ENCODE measurements at regions not wholly inside any gene's neighbourhood (a gene's known extent, or its start where the extent isn't known, plus 50 kb on each side); places are given as distances from the start of the nearest gene placed in this dataset.
"Not testable (repeated sequence)": the region's sequence is repeated elsewhere in the genome, so short reads cannot be mapped to it uniquely, and the experiment has no call there.

DNA sequence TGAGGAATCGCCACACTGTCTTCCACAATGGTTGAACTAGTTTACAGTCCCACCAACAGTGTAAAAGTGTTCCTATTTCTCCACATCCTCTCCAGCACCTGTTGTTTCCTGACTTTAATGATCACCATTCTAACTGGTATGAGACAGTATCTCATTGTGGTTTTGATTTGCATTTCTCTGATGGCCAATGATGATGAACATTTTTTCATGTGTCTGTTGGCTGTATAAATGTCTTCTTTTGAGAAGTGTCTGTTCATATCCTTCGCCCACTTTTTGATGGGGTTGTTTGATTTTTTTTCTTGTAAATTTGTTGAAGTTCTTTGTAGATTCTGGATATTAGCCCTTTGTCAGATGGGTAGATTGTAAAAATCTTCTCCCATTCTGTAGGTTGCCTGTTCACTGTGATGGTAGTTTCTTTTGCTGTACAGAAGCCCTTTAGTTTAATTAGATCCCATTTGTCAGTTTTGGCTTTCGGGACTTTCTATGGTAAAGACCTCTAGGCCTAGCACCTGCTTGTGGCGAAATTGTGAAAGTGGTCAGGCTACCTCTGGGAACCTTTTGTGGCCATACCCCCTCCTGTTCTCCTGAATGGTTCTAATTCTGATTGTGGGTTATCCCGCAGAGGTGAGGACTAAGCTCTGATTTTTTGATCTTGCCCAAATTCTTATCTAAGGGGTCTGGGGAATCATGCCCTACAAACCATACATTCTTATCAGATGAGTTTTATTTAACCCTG lies 99.9 kb upstream of the RNU6-1 start:
- not testable (repeated sequence) for TF ChIP-seq CTCF, POLR2AphosphoS5, EP300, POLR2A (IDR thresholded peaks at IDR 0.05)
